ENCODE measurements at regions not wholly inside any gene's neighbourhood (a gene's known extent, or its start where the extent isn't known, plus 50 kb on each side); places are given as distances from the start of the nearest gene placed in this dataset.

- POLR2A ChIA-PET (ENCODE audit: low non-redundant PET): no interaction called here
- no peak overlapping the region for H3K27ac ChIP-seq
- no peak for DNase-seq (ENCODE audit: low spot score)
- TF ChIP-seq CTCF (conservative IDR thresholded peaks at IDR 0.05; ENCODE audit: low read depth): no peak
- CTCF ChIA-PET: no interaction called here
Observed at GRCh38 chr14:101005447-101005846, 101.9 kb upstream of the RTL1 start.

- POLR2A ChIA-PET (ENCODE audit: low non-redundant PET): no interaction called here
- CTCF ChIA-PET: no interaction called here
- TF ChIP-seq CTCF (conservative IDR thresholded peaks at IDR 0.05; ENCODE audit: low read depth): no peak
- no peak overlapping the region for H3K27ac ChIP-seq
- no peak for DNase-seq (ENCODE audit: low spot score)
Observed at GRCh38 chr14:101006008-101006407, 102.5 kb upstream of the RTL1 start.

GRCh38 chr14:101007004-101007614 is 103.6 kb upstream of the RTL1 start:
- no peak for TF ChIP-seq CTCF (conservative IDR thresholded peaks at IDR 0.05; ENCODE audit: low read depth)
- H3K27ac ChIP-seq: no peak overlapping the region
- CTCF ChIA-PET: no interaction called here
- DNase-seq (ENCODE audit: low spot score): no peak
- POLR2A ChIA-PET (ENCODE audit: low non-redundant PET): no interaction called here

GRCh38 chr14:101007765-101008164 is 104.2 kb upstream of the RTL1 start:
- CTCF ChIA-PET: no interaction called here
- POLR2A ChIA-PET (ENCODE audit: low non-redundant PET): no interaction called here
- no peak for TF ChIP-seq CTCF (conservative IDR thresholded peaks at IDR 0.05; ENCODE audit: low read depth)
- no peak overlapping the region for H3K27ac ChIP-seq
- DNase-seq (ENCODE audit: low spot score): no peak

GRCh38 chr14:101008196-101008595 is 104.7 kb upstream of the RTL1 start:
- TF ChIP-seq CTCF (conservative IDR thresholded peaks at IDR 0.05; ENCODE audit: low read depth): no peak
- DNase-seq (ENCODE audit: low spot score): no peak
- ChIA-PET CTCF (no interaction called here), POLR2A (ENCODE audit: low non-redundant PET) (no interaction called here)
- no peak overlapping the region for H3K27ac ChIP-seq

GRCh38 chr14:101008631-101009336 is 105.3 kb upstream of the RTL1 start:
- no peak for TF ChIP-seq CTCF (conservative IDR thresholded peaks at IDR 0.05; ENCODE audit: low read depth)
- ChIA-PET CTCF (no interaction called here), POLR2A (ENCODE audit: low non-redundant PET) (no interaction called here)
- H3K27ac ChIP-seq: no peak overlapping the region
- DNase-seq (ENCODE audit: low spot score): no peak

All from RWPE1 (cell line).